CD14-positive monocyte (primary cell): ENCODE measurements at regions not wholly inside any gene's neighbourhood (a gene's known extent, or its start where the extent isn't known, plus 50 kb on each side); places are given as distances from the start of the nearest gene placed in this dataset.

Experiments
- DNase-seq, 3 donors: peaks; one replicate each; pipeline ENCODE4 v3.0.0-alpha.2; 2011 to 2022
- H2AFZ ChIP-seq: 2 replicates; pipeline ENCODE4 v1.6.0; 2012; ENCODE audit warnings: mild to moderate bottlenecking, low read depth, low read length, inconsistent platforms; ENCODE audit not compliant: insufficient read depth, poor library complexity, severe bottlenecking
- H3K27ac ChIP-seq, 2 donors: 1 replicate in 1 of 2; 2 replicates in 1 of 2; pipeline ENCODE4 v1.5.1; 2012 to 2013; ENCODE audit warnings: low read length in 2 of 2, control low read depth in 1 of 2, inconsistent platforms in 1 of 2, low read depth in 1 of 2, mild to moderate bottlenecking in 1 of 2
- H3K27me3 ChIP-seq, 2 donors: one replicate each; pipeline versions ENCODE4 v1.6.0 to v1.6.1; 2011 to 2013; ENCODE audit warnings: low read length in 2 of 2; ENCODE audit not compliant: control insufficient read depth in 2 of 2, insufficient read depth in 2 of 2
- H3K36me3 ChIP-seq, 2 donors: replicated peaks in 1 of 2; 1 replicate in 1 of 2; 2 replicates in 1 of 2; pipeline versions ENCODE4 v1.5.1 to v1.6.1; 2012 to 2013; ENCODE audit warnings: low read length in 2 of 2, control low read depth in 1 of 2, inconsistent platforms in 1 of 2, mild to moderate bottlenecking in 1 of 2; ENCODE audit not compliant: insufficient read depth in 2 of 2, control insufficient read depth in 1 of 2
- H3K4me1 ChIP-seq, 2 donors: 1 replicate in 1 of 2; 2 replicates in 1 of 2; pipeline versions ENCODE4 v1.5.1 to v1.6.1; 2012 to 2013; ENCODE audit warnings: low read length in 2 of 2, control low read depth in 1 of 2, inconsistent platforms in 1 of 2, mild to moderate bottlenecking in 1 of 2, moderate library complexity in 1 of 2; ENCODE audit not compliant: insufficient read depth in 2 of 2, control insufficient read depth in 1 of 2
- H3K4me2 ChIP-seq: replicated peaks from 2 replicates; pipeline ENCODE3; 2012; ENCODE audit warnings: low read length, moderate library complexity, mild to moderate bottlenecking; ENCODE audit not compliant: poor library complexity, severe bottlenecking; ENCODE audit errors: extremely low read depth
- H3K4me3 ChIP-seq, 3 experiments: fragments of 200-600 bp in 1 of 3; sonication (generic) in 1 of 3; replicated peaks in 1 of 3; 1 replicate in 2 of 3; 2 replicates in 1 of 3; pipeline ENCODE4 v1.5.1; 2011 to 2013; ENCODE audit warnings: low read length in 3 of 3, mild to moderate bottlenecking in 3 of 3, control low read depth in 2 of 3, low read depth in 2 of 3, inconsistent platforms in 1 of 3, moderate library complexity in 1 of 3
- H3K79me2 ChIP-seq: 2 replicates; pipeline ENCODE4 v1.6.0; 2012; ENCODE audit warnings: mild to moderate bottlenecking, control low read depth, inconsistent platforms, low read length, moderate library complexity; ENCODE audit not compliant: insufficient read depth
- H3K9ac ChIP-seq: 2 replicates; pipeline ENCODE4 v1.6.0; 2017; ENCODE audit warnings: low read length, mild to moderate bottlenecking; ENCODE audit not compliant: insufficient read depth, poor library complexity, severe bottlenecking
- H3K9me3 ChIP-seq, 2 donors: replicated peaks in 1 of 2; 1 replicate in 1 of 2; 2 replicates in 1 of 2; pipeline versions ENCODE4 v1.5.1 to v1.6.1; 2012 to 2013; ENCODE audit warnings: low read length in 2 of 2, control low read depth in 1 of 2; ENCODE audit not compliant: control insufficient read depth in 1 of 2, insufficient read depth in 1 of 2
- H4K20me1 ChIP-seq: 2 replicates; pipeline ENCODE4 v1.6.0; 2012; ENCODE audit warnings: mild to moderate bottlenecking, low read length, control low read depth, moderate library complexity; ENCODE audit not compliant: insufficient read depth
- H3K27ac Mint-ChIP-seq, 7 donors: one replicate each; pipeline ENCODE4 v1.8.0; 2020; ENCODE audit warnings: mild to moderate bottlenecking in 7 of 7, mixed read lengths in 7 of 7, moderate library complexity in 6 of 7, inconsistent platforms in 2 of 7
- H3K27me3 Mint-ChIP-seq, 3 donors: one replicate each; pipeline ENCODE4 v1.8.0; 2021 to 2022; ENCODE audit warnings: low read depth in 3 of 3, mild to moderate bottlenecking in 3 of 3, mixed read lengths in 3 of 3, moderate library complexity in 3 of 3, inconsistent platforms in 1 of 3
- H3K36me3 Mint-ChIP-seq, 2 donors: one replicate each; pipeline ENCODE4 v1.8.0; 2020; ENCODE audit warnings: mixed read lengths in 2 of 2, inconsistent platforms in 1 of 2, mild to moderate bottlenecking in 1 of 2
- H3K4me1 Mint-ChIP-seq: one replicate; pipeline ENCODE4 v1.8.0; 2020; ENCODE audit warnings: mild to moderate bottlenecking, mixed read lengths
- H3K4me3 Mint-ChIP-seq, 2 donors: one replicate each; pipeline ENCODE4 v1.8.0; 2020; ENCODE audit warnings: mild to moderate bottlenecking in 2 of 2, mixed read lengths in 2 of 2, moderate library complexity in 1 of 2
- H3K9me3 Mint-ChIP-seq, 7 donors: one replicate each; pipeline ENCODE4 v1.8.0; 2020 to 2022; ENCODE audit warnings: mixed read lengths in 7 of 7, mild to moderate bottlenecking in 6 of 7, moderate library complexity in 6 of 7, inconsistent platforms in 2 of 7
- WGBS: methylation state at CpG from one replicate; pipeline ENCODE4 v1.1.5; 2013; ENCODE audit warnings: missing lambda C conversion rate; ENCODE audit not compliant: insufficient coverage; 5-methylcytosine and 5-hydroxymethylcytosine counted together
- intact Hi-C, 2 donors: fragments of 100-400 bp; cut with micrococcal nuclease; formaldehyde crosslinking; loops; one replicate each; pipeline versions ENCODE4 v1.15.0 to v1.15.1; 2023
- TF ChIP-seq, protein P1 (sequence below): fragments of 200-600 bp; IDR thresholded peaks from one replicate; pipeline ENCODE4 v1.8.0; 2022; ENCODE audit warnings: antibody characterized with exemption, mild to moderate bottlenecking

DNA sequence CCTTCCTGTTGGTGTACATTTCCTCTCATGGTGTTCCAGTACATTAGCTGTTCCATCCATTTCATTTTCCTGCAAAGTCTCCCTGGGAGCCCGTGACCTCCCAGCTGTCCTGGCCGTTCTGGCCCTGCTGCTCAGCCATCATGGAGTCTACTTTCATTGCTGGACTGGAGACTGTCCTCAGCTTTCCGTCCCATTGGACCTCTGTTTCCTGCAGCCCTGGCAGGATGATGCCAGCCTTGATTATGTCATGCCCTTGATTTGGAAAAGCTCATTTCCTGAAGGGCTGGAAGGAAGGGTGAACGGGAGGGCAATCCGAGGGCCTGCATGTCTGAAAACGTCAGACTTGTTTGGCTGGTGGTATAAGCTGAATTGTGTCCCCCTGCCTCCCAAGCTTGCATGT is 205.5 kb upstream of the HS6ST1 start:
- TF ChIP-seq, protein P1, sequence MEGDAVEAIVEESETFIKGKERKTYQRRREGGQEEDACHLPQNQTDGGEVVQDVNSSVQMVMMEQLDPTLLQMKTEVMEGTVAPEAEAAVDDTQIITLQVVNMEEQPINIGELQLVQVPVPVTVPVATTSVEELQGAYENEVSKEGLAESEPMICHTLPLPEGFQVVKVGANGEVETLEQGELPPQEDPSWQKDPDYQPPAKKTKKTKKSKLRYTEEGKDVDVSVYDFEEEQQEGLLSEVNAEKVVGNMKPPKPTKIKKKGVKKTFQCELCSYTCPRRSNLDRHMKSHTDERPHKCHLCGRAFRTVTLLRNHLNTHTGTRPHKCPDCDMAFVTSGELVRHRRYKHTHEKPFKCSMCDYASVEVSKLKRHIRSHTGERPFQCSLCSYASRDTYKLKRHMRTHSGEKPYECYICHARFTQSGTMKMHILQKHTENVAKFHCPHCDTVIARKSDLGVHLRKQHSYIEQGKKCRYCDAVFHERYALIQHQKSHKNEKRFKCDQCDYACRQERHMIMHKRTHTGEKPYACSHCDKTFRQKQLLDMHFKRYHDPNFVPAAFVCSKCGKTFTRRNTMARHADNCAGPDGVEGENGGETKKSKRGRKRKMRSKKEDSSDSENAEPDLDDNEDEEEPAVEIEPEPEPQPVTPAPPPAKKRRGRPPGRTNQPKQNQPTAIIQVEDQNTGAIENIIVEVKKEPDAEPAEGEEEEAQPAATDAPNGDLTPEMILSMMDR = no peak
- H3K27ac Mint-ChIP-seq = peak overlapping the region in 2 of 7 donors; percentile 9 to 72
- no peak overlapping the region for H3K4me3 Mint-ChIP-seq
- Histone ChIP-seq H3K36me3 (no peaks in the 10 kb centered on the region), H3K27ac (no peak overlapping the region), H2AFZ (no peak overlapping the region), H3K27me3 (no peaks in the 10 kb centered on the region), H4K20me1 (no peaks in the 10 kb centered on the region), H3K79me2 (no peaks in the 10 kb centered on the region), H3K4me2 (no peak overlapping the region), H3K9me3 (no peaks in the 10 kb centered on the region), H3K9ac (no peak overlapping the region), H3K4me3 (no peak overlapping the region), H3K4me1 (peaks cover 22 to 26% of the 10 kb centered on the region in 2 donors)
- peaks cover 24% of the 10 kb centered on the region for H3K4me1 Mint-ChIP-seq
- H3K9me3 Mint-ChIP-seq = peaks cover 2 to 10% (median 4%) of the 10 kb centered on the region in 7 donors
- intact Hi-C loops = loop anchor here in 1 of 2 donors (10.0 kb wide), 1 partner anchor 349 kb away; no protein-coding TSS in a partner anchor
- peaks cover 0 to 2% of the 10 kb centered on the region in 2 donors for H3K36me3 Mint-ChIP-seq
- peaks cover 0 to 7% (median 5%) of the 10 kb centered on the region in 3 donors for H3K27me3 Mint-ChIP-seq
- no peak for DNase-seq
- WGBS = 93% methylated on average over 6 of the region's 6 CpGs

DNA sequence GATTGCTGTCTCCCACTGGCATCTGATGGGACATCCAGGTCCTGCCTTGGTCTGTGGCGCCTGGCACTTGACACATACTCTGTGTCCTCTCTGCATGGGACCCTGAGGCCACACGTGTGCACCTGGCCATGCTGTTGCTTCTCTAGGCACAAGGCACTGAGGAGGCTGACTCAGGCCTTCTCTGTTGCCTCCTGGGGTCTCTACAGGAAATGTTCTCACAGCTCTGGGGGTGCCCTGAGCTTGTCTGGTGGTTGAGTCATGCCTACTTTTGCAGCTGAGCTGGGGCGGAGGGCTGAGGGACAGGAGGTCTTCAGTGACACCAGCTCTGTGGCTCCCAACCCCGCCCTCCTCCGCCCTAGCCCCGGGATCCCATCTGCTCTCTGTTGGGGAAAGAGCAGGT is 207.0 kb upstream of the HS6ST1 start:
- Mint-ChIP-seq H3K36me3 (peaks cover 0 to 2% of the 10 kb centered on the region in 2 donors), H3K4me3 (no peak overlapping the region), H3K4me1 (peaks cover 11% of the 10 kb centered on the region)

More for the DNA sequence above, 207.0 kb upstream of the HS6ST1 start:
- Histone ChIP-seq H3K27me3 (no peaks in the 10 kb centered on the region), H3K9ac (no peak overlapping the region), H3K4me3 (no peak overlapping the region), H3K36me3 (no peaks in the 10 kb centered on the region), H2AFZ (no peak overlapping the region), H3K27ac (no peak overlapping the region), H3K9me3 (no peaks in the 10 kb centered on the region), H4K20me1 (no peaks in the 10 kb centered on the region), H3K4me1 (peaks cover 8 to 11% of the 10 kb centered on the region in 2 donors), H3K79me2 (no peaks in the 10 kb centered on the region), H3K4me2 (no peak overlapping the region)
- no peak overlapping the region for H3K27ac Mint-ChIP-seq
- no peak for DNase-seq
- peaks cover 0 to 7% (median 5%) of the 10 kb centered on the region in 3 donors for H3K27me3 Mint-ChIP-seq
- TF ChIP-seq, protein P1 = no peak
- WGBS = 79% methylated on average over 4 of the region's 6 CpGs
- H3K9me3 Mint-ChIP-seq = peaks cover 2 to 10% (median 4%) of the 10 kb centered on the region in 7 donors
- intact Hi-C loops = loop anchor here in 1 of 2 donors (10.0 kb wide), 1 partner anchor 351 kb away; no protein-coding TSS in a partner anchor
